ENCODE measurements at regions not wholly inside any gene's neighbourhood (a gene's known extent, or its start where the extent isn't known, plus 50 kb on each side); places are given as distances from the start of the nearest gene placed in this dataset.

DNA sequence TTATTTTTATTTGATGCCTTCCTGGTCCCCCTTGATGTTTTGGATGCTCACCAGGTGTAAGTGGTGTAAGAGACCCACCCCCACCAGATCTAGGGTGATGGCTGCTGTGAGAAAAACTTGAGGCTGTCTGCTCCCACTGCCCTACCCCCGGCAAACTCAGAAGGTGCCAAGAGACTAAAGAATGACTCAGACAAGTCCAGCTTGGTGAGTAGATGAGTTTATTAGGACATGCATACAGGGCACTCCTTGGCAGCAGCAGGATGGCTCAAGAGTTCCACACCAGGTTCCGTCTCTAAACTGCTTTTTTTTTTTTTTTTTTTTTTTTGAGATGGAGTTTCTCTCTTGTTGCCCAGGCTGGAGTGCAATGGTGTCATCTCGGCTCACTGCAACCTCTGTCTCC, 84.0 kb upstream of the HPF1 start:
- TF ChIP-seq, protein P1, sequence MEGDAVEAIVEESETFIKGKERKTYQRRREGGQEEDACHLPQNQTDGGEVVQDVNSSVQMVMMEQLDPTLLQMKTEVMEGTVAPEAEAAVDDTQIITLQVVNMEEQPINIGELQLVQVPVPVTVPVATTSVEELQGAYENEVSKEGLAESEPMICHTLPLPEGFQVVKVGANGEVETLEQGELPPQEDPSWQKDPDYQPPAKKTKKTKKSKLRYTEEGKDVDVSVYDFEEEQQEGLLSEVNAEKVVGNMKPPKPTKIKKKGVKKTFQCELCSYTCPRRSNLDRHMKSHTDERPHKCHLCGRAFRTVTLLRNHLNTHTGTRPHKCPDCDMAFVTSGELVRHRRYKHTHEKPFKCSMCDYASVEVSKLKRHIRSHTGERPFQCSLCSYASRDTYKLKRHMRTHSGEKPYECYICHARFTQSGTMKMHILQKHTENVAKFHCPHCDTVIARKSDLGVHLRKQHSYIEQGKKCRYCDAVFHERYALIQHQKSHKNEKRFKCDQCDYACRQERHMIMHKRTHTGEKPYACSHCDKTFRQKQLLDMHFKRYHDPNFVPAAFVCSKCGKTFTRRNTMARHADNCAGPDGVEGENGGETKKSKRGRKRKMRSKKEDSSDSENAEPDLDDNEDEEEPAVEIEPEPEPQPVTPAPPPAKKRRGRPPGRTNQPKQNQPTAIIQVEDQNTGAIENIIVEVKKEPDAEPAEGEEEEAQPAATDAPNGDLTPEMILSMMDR (IDR thresholded peaks at IDR 0.05) = no peak
- no peak for TF ChIP-seq POLR2A (IDR thresholded peaks at IDR 0.05)
